ENCODE measurements at regions not wholly inside any gene's neighbourhood (a gene's known extent, or its start where the extent isn't known, plus 50 kb on each side); places are given as distances from the start of the nearest gene placed in this dataset.

- TF ChIP-seq ZNF592 (IDR thresholded peaks at IDR 0.05) (no peak), RELB (IDR thresholded peaks at IDR 0.05; ENCODE audit: low read depth) (no peak), IKZF2 (IDR thresholded peaks at IDR 0.05) (no peak), YBX1 (IDR thresholded peaks at IDR 0.05) (no peak), SPI1 (IDR thresholded peaks at IDR 0.05; ENCODE audit: borderline replicate concordance, insufficient read depth, low read depth, low read length) (no peak), MYC (IDR thresholded peaks at IDR 0.05; ENCODE audit: insufficient read depth, insufficient read length, insufficient replicate concordance, low read length, severe bottlenecking) (no peak), NRF1 (conservative IDR thresholded peaks at IDR 0.05; ENCODE audit: low read depth, low read length) (no peak), PKNOX1 (IDR thresholded peaks at IDR 0.05) (no peak), SUZ12 (IDR thresholded peaks at IDR 0.05; ENCODE audit: unreplicated experiment) (no peak), IKZF1 (conservative IDR thresholded peaks at IDR 0.05) (no peak), E2F8 (IDR thresholded peaks at IDR 0.05; ENCODE audit: low read depth, partially characterized antibody) (no peak), STAT3 (IDR thresholded peaks at IDR 0.05; ENCODE audit: low read depth, low read length) (no peak)
Measured at GRCh38 chr18:29285471-29285870, 1108.5 kb upstream of the CDH2 start (continued).
